ENCODE measurements at regions not wholly inside any gene's neighbourhood (a gene's known extent, or its start where the extent isn't known, plus 50 kb on each side); places are given as distances from the start of the nearest gene placed in this dataset.

DNA sequence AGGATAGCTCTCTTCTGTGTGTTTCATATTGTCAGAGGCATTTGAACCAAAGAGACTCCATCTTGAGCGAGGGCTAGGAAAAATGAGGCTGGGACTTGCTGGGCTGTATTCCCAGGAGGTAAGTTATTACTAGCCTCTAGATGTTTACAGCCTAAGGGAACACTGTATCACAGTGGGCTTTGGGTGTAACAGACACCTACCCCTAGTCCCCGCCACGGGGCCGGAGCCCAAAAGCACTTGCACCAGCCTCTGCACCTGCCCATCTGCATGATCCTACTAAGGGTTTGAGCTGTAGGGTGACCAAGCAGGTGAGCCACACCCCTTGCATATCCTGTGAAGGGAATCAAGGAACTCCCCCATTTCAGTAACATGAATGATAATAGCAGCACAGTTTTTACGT, 1972.2 kb downstream of the OLFM4 start:
- TF ChIP-seq, protein P1, sequence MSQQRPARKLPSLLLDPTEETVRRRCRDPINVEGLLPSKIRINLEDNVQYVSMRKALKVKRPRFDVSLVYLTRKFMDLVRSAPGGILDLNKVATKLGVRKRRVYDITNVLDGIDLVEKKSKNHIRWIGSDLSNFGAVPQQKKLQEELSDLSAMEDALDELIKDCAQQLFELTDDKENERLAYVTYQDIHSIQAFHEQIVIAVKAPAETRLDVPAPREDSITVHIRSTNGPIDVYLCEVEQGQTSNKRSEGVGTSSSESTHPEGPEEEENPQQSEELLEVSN (IDR thresholded peaks at IDR 0.05) = no peak
- TF ChIP-seq, protein P2, sequence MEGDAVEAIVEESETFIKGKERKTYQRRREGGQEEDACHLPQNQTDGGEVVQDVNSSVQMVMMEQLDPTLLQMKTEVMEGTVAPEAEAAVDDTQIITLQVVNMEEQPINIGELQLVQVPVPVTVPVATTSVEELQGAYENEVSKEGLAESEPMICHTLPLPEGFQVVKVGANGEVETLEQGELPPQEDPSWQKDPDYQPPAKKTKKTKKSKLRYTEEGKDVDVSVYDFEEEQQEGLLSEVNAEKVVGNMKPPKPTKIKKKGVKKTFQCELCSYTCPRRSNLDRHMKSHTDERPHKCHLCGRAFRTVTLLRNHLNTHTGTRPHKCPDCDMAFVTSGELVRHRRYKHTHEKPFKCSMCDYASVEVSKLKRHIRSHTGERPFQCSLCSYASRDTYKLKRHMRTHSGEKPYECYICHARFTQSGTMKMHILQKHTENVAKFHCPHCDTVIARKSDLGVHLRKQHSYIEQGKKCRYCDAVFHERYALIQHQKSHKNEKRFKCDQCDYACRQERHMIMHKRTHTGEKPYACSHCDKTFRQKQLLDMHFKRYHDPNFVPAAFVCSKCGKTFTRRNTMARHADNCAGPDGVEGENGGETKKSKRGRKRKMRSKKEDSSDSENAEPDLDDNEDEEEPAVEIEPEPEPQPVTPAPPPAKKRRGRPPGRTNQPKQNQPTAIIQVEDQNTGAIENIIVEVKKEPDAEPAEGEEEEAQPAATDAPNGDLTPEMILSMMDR (IDR thresholded peaks at IDR 0.05; ENCODE audit: control extremely low read depth in 1 of 3, insufficient read depth in 1 of 3, low read depth in 1 of 3, low read length in 3 of 3) = no peak
- TF ChIP-seq TEAD4 (IDR thresholded peaks at IDR 0.05; ENCODE audit: low read depth, low read length) = no peak
- no peak for TF ChIP-seq HDAC6 (IDR thresholded peaks at IDR 0.05; ENCODE audit: low read depth, low read length)
- TF ChIP-seq KDM4A (IDR thresholded peaks at IDR 0.05; ENCODE audit: low read depth, low read length, severe bottlenecking) = no peak
- TF ChIP-seq YY1 (IDR thresholded peaks at IDR 0.05; ENCODE audit: low read depth, low read length) = peak; percentile 54; the same call in 1 of the 2 replicates
- no peak for TF ChIP-seq HDAC2 (IDR thresholded peaks at IDR 0.05; ENCODE audit: borderline replicate concordance in 1 of 2, low read depth in 2 of 2, low read length in 2 of 2)
- no peak for TF ChIP-seq CBX8 (IDR thresholded peaks at IDR 0.05; ENCODE audit: borderline replicate concordance, low read depth, low read length)
- peak; percentile 59 to 60; a peak in 2 of 3 replicates for TF ChIP-seq POLR2A (IDR thresholded peaks at IDR 0.05; ENCODE audit: control extremely low read depth in 1 of 2, low read depth in 2 of 2, low read length in 2 of 2)
- no peak for TF ChIP-seq NRF1 (IDR thresholded peaks at IDR 0.05; ENCODE audit: low read depth, low read length)
- 0 out of 4 replicates have a peak, but pooled peaks of 1 of the 2 experiments have one; percentile 0 for TF ChIP-seq RAD21 (IDR thresholded peaks at IDR 0.05 in 1 of 2, conservative IDR thresholded peaks at IDR 0.05 in 1 of 2; ENCODE audit: low read depth in 2 of 2, low read length in 2 of 2)

Data from H1 (cell line).